Duodenal mucosa (tissue), 2 donors: ENCODE measurements at regions not wholly inside any gene's neighbourhood (a gene's known extent, or its start where the extent isn't known, plus 50 kb on each side); places are given as distances from the start of the nearest gene placed in this dataset.
"Not testable (repeated sequence)": the region's sequence is repeated elsewhere in the genome, so short reads cannot be mapped to it uniquely, and the experiment has no call there.

Source experiments
- H3K27ac ChIP-seq: one replicate; pipeline ENCODE4 v1.7.0; 2013; ENCODE audit warnings: low read depth, low read length
- H3K27me3 ChIP-seq, 2 donors: one replicate each; pipeline ENCODE4 v1.7.0; 2013; ENCODE audit warnings: low read length in 2 of 2, control low read depth in 1 of 2; ENCODE audit not compliant: insufficient read depth in 2 of 2, control insufficient read depth in 1 of 2
- H3K36me3 ChIP-seq, 2 donors: one replicate each; pipeline ENCODE4 v1.7.0; 2013; ENCODE audit warnings: low read length in 2 of 2, control low read depth in 1 of 2; ENCODE audit not compliant: insufficient read depth in 2 of 2, control insufficient read depth in 1 of 2
- H3K4me1 ChIP-seq, 2 donors: one replicate each; pipeline ENCODE4 v1.7.0; 2013; ENCODE audit warnings: low read length in 2 of 2, control low read depth in 1 of 2; ENCODE audit not compliant: insufficient read depth in 2 of 2, control insufficient read depth in 1 of 2
- H3K4me3 ChIP-seq, 2 donors: one replicate each; pipeline ENCODE4 v1.7.0; 2013; ENCODE audit warnings: low read length in 2 of 2, low read depth in 1 of 2
- H3K9ac ChIP-seq, 2 donors: one replicate each; pipeline ENCODE4 v1.7.0; 2013; ENCODE audit warnings: low read length in 2 of 2, low read depth in 1 of 2
- H3K9me3 ChIP-seq, 2 donors: one replicate each; pipeline ENCODE4 v1.7.0; 2013; ENCODE audit warnings: low read length in 2 of 2, control low read depth in 1 of 2; ENCODE audit not compliant: control insufficient read depth in 1 of 2

GRCh38 chr17:27206447-27206846, 87.5 kb upstream of the WSB1 start:
- Histone ChIP-seq H3K4me1 (no peaks in the 10 kb centered on the region), H3K9me3 (no peaks in the 10 kb centered on the region), H3K9ac (no peak overlapping the region), H3K4me3 (no peak overlapping the region), H3K27ac (no peak overlapping the region), H3K27me3 (no peaks in the 10 kb centered on the region), H3K36me3 (no peaks in the 10 kb centered on the region)

DNA sequence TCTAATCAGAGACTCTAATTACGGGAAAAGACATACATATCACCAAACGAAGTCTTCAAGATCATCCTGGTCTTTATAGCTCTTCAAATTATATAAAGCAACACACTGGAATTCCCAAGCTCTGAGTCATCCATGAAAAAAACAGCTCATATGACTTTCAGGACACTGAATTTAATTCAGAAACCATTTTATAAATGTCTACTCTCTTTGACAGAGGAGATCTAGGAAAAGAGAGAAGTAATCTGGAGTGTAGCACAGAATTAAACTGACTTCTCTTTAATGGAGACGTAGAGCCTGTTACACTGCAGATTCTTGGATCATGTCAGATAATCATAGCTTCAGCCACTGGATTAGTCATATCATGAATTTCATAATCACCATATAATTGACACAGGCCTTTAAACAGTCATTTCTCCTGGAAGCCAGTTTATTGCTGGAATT, 86.8 kb upstream of the WSB1 start:
- Histone ChIP-seq H3K36me3 (no peaks in the 10 kb centered on the region), H3K9me3 (no peaks in the 10 kb centered on the region), H3K4me3 (no peak overlapping the region), H3K4me1 (no peaks in the 10 kb centered on the region), H3K9ac (no peak overlapping the region), H3K27ac (no peak overlapping the region), H3K27me3 (no peaks in the 10 kb centered on the region)

DNA sequence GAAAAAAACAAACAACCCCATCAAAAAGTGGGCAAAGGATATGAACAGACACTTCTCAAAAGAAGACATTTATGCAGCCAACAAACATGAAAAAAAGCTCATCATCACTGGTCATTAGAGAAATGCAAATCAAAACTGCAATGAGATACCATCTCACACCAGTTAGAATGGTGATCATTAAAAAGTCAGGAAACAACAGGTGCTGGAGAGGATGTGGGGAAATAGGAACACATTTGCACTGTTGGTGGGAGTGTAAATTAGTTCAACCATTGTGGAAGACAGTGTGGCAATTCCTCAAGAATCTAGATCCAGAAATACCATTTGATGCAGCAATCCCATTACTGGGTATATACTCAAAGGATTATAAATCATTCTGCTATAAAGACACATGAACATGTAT, 85.5 kb upstream of the WSB1 start:
- H3K27me3 ChIP-seq, H3K9ac ChIP-seq, H3K9me3 ChIP-seq, H3K4me3 ChIP-seq, H3K4me1 ChIP-seq, H3K27ac ChIP-seq, H3K36me3 ChIP-seq: not testable (repeated sequence)

DNA sequence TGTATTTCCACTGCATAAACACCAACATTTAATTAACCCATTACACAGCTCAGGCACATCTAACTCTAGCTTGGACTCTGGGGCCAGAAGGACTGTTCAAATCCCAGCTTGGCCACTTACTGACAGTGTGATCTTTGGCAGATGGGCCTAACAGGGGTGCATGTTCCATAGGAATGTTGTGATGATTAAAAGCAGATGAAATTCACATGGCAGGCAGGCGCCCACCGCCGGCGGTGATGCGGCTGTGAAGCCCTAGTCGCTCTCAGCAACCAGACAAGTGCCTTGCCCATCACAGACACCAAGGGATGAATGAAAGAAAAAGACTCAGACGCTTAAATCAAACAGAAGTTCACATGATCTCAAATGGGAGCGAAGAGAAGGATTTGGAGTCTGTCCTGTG, 84.6 kb upstream of the WSB1 start:
- Histone ChIP-seq H3K27me3 (no peaks in the 10 kb centered on the region), H3K9ac (no peak overlapping the region), H3K27ac (no peak overlapping the region), H3K36me3 (no peaks in the 10 kb centered on the region), H3K4me3 (no peak overlapping the region), H3K9me3 (no peaks in the 10 kb centered on the region), H3K4me1 (no peaks in the 10 kb centered on the region)

- not testable (repeated sequence) for H3K9me3 ChIP-seq, H3K27ac ChIP-seq, H3K4me1 ChIP-seq, H3K27me3 ChIP-seq, H3K4me3 ChIP-seq, H3K36me3 ChIP-seq, H3K9ac ChIP-seq
Measured at GRCh38 chr17:27210809-27211208, 83.1 kb upstream of the WSB1 start.

DNA sequence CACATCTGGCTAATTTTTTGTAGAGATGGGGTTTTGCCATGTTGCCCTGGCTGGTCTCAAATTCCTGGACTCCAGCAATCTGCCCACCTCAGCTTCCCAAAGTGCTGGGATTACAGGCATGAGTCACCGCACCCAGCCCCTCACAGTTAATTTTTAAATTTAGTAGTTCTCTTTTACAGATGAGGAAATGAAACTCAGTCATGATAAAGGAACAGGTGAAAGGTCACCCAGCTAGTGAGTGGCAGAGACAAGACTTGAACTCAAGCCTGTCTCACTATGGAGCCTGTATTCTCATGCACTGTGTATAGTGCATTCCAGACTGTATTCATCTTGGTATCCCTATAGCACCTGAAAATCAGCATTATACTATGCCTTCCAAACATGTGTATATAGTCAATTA, 77.1 kb upstream of the WSB1 start:
- Histone ChIP-seq H3K36me3 (no peaks in the 10 kb centered on the region), H3K4me1 (peaks cover 0 to 4% of the 10 kb centered on the region in 2 donors), H3K4me3 (no peak overlapping the region), H3K27ac (no peak overlapping the region), H3K27me3 (no peaks in the 10 kb centered on the region), H3K9ac (no peak overlapping the region), H3K9me3 (no peaks in the 10 kb centered on the region)

- Histone ChIP-seq H3K9me3 (no peaks in the 10 kb centered on the region), H3K27ac (no peak overlapping the region), H3K4me1 (peaks cover 0 to 4% of the 10 kb centered on the region in 2 donors), H3K9ac (no peak overlapping the region), H3K4me3 (no peak overlapping the region), H3K36me3 (no peaks in the 10 kb centered on the region), H3K27me3 (no peaks in the 10 kb centered on the region)
Measured at GRCh38 chr17:27217631-27218030, 76.3 kb upstream of the WSB1 start.

DNA sequence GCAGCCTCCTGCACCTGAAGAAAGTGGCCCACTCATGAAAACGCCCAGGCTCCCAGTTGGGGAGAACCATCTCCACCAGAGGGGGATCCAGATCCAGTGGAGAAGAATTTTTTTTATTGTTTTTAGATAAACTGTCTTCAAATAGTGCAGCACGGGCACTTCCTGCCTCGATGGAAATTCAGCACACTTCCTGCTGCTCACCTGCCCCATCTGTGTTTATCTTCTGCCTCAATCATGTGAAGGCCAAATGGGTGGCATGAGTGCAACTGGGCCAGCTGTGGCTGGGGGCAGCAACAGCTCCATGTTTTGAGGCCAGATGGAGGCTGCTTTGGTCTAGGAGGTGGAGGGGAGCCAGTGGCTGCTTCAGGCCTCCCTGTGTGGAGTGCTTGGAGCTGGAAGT, 75.9 kb upstream of the WSB1 start:
- no peaks in the 10 kb centered on the region for H3K9me3 ChIP-seq
- H3K9ac ChIP-seq = no peak overlapping the region
- no peaks in the 10 kb centered on the region for H3K27me3 ChIP-seq
- no peak overlapping the region for H3K4me3 ChIP-seq
- H3K36me3 ChIP-seq = no peaks in the 10 kb centered on the region
- no peak overlapping the region for H3K27ac ChIP-seq
- peaks cover 0 to 4% of the 10 kb centered on the region in 2 donors for H3K4me1 ChIP-seq

DNA sequence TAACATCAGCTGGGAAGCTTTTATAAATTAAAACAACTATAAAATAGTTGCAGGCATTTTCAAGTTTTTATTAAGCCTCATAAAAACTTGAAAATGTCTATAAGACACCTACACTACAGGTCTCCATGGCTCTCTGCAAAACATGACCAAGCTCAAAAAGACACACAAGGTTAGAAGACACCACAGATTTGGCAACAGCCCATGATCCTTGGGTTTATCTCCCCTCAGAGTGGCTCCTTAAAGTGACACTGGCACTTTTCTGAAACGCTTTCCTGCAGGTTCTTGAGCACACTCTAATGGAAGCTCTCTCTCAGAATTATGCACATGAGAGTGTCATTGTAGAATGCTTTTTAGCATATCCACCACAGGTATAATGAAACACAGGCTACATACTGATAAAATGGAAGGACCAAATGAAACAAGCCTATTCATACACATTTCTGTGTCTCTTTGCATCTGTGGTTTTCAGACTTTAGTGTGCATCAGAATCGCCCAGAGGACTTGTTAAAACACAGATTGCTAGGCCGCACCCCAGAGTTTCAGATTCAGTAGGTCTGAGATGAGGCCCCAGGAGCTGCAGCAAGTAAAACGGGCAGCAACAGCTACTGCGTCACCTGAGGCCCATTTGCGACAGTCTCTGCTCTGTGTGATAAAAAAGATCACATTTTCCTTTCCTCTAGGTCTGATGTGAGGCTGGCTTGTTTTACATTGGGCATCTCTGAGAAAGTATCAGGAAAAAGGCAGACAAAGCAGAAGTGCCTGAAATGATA, 75.0 kb upstream of the WSB1 start:
- no peak overlapping the region for H3K9ac ChIP-seq
- H3K4me1 ChIP-seq = peaks cover 0 to 4% of the 10 kb centered on the region in 2 donors
- H3K36me3 ChIP-seq = no peaks in the 10 kb centered on the region
- H3K9me3 ChIP-seq = no peaks in the 10 kb centered on the region
- no peak overlapping the region for H3K4me3 ChIP-seq
- H3K27ac ChIP-seq = no peak overlapping the region
- H3K27me3 ChIP-seq = no peaks in the 10 kb centered on the region

DNA sequence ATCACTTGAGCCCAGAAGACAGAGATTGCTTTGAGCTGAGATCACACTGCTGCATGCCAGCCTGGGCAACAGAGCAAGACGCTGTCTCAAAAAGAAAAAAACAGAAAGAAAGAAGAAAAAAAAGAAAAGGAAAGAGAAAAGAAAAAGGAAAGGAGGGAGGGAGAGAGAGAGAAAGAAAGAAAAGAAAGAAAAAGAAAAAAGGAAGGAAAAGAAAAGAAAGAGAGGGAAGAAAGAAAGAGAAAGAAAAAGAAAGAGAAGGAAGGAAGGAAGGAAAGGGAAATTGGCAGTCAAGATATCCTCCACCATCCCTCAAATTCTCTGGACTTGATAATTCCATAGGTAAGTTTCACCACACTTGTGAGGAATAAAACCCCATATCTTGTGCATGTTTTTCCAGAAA, 71.4 kb upstream of the WSB1 start:
- Histone ChIP-seq H3K27me3 (no peaks in the 10 kb centered on the region), H3K27ac (no peak overlapping the region)

More for the DNA sequence above, 71.4 kb upstream of the WSB1 start:
- H3K36me3 ChIP-seq = no peaks in the 10 kb centered on the region
- no peak overlapping the region for H3K4me3 ChIP-seq
- no peaks in the 10 kb centered on the region for H3K9me3 ChIP-seq
- H3K9ac ChIP-seq = no peak overlapping the region
- no peaks in the 10 kb centered on the region for H3K4me1 ChIP-seq
